GM23248 (cell line): ENCODE measurements at regions not wholly inside any gene's neighbourhood (a gene's known extent, or its start where the extent isn't known, plus 50 kb on each side); places are given as distances from the start of the nearest gene placed in this dataset.

Experiments
- DNase-seq: peaks from one replicate; pipeline ENCODE4 v3.0.0-alpha.2; 2015
- H2AFZ ChIP-seq: fragments of 200-600 bp; sonication (generic); 2 replicates; pipeline ENCODE4 v1.6.1; 2016; ENCODE audit warnings: antibody characterized with exemption
- H3F3A ChIP-seq: fragments of 200-600 bp; sonication (generic); 2 replicates; pipeline ENCODE4 v1.6.1; 2016; ENCODE audit warnings: mild to moderate bottlenecking, antibody characterized with exemption, mixed run types; ENCODE audit not compliant: insufficient read depth
- H3K27ac ChIP-seq: fragments of 200-600 bp; sonication (generic); 2 replicates; pipeline ENCODE4 v1.5.1; 2016; ENCODE audit warnings: mild to moderate bottlenecking
- H3K27me3 ChIP-seq: fragments of 200-600 bp; sonication (generic); replicated peaks from 2 replicates; pipeline ENCODE4 v1.6.1; 2016; ENCODE audit warnings: mild to moderate bottlenecking; ENCODE audit not compliant: insufficient read depth
- H3K36me3 ChIP-seq: fragments of 200-600 bp; sonication (generic); 2 replicates; pipeline ENCODE4 v1.6.1; 2016; ENCODE audit warnings: low read depth, mild to moderate bottlenecking
- H3K4me1 ChIP-seq: fragments of 200-600 bp; sonication (generic); 2 replicates; pipeline ENCODE4 v1.6.1; 2016; ENCODE audit warnings: mild to moderate bottlenecking; ENCODE audit not compliant: insufficient read depth
- H3K4me2 ChIP-seq: fragments of 200-600 bp; sonication (generic); one replicate; pipeline ENCODE4 v1.6.1; 2016; ENCODE audit warnings: mild to moderate bottlenecking; ENCODE audit not compliant: unreplicated experiment
- H3K4me3 ChIP-seq: fragments of 200-600 bp; sonication (generic); 2 replicates; pipeline ENCODE4 v1.5.1; 2016; ENCODE audit warnings: mild to moderate bottlenecking
- H3K79me2 ChIP-seq: fragments of 200-600 bp; sonication (generic); 2 replicates; pipeline ENCODE4 v1.6.1; 2016; ENCODE audit warnings: mild to moderate bottlenecking; ENCODE audit not compliant: insufficient read depth
- H3K9ac ChIP-seq: fragments of 200-600 bp; sonication (generic); 2 replicates; pipeline ENCODE4 v1.6.1; 2016; ENCODE audit warnings: mild to moderate bottlenecking
- H3K9me2 ChIP-seq: fragments of 200-600 bp; sonication (generic); 2 replicates; pipeline ENCODE4 v1.6.1; 2016; ENCODE audit warnings: mixed run types, mild to moderate bottlenecking, moderate library complexity; ENCODE audit not compliant: insufficient read depth
- H3K9me3 ChIP-seq: fragments of 200-600 bp; sonication (generic); one replicate; pipeline ENCODE4 v1.6.1; 2017; ENCODE audit warnings: low read depth
- H4K20me1 ChIP-seq: fragments of 200-600 bp; sonication (generic); 2 replicates; pipeline ENCODE4 v1.6.0; 2016; ENCODE audit not compliant: insufficient read depth
- EZH2 ChIP-seq: fragments of 200-600 bp; sonication (generic); IDR thresholded peaks from 2 replicates; pipeline ENCODE4 v1.6.1; 2018; ENCODE audit warnings: antibody characterized with exemption, mild to moderate bottlenecking; ENCODE audit not compliant: insufficient read depth, poor library complexity, severe bottlenecking
- EZH2phosphoT487 ChIP-seq: fragments of 200-600 bp; sonication (generic); IDR thresholded peaks from 2 replicates; pipeline ENCODE4 v1.6.1; 2018; ENCODE audit warnings: antibody characterized with exemption, moderate library complexity, mild to moderate bottlenecking, low read depth; ENCODE audit not compliant: insufficient read depth
- WGBS, 2 experiments: methylation state at CpG; one replicate each; pipeline ENCODE4 v1.1.6; 2015 to 2017; ENCODE audit warnings: low lambda C conversion rate in 2 of 2, low coverage in 1 of 2; ENCODE audit errors: missing lambda C conversion rate in 2 of 2; 5-methylcytosine and 5-hydroxymethylcytosine counted together
- in situ Hi-C: fragments of 300-500 bp; cut with MboI; formaldehyde crosslinking; loops from 2 replicates; pipeline ENCODE4 v1.15.0; 2020

DNA sequence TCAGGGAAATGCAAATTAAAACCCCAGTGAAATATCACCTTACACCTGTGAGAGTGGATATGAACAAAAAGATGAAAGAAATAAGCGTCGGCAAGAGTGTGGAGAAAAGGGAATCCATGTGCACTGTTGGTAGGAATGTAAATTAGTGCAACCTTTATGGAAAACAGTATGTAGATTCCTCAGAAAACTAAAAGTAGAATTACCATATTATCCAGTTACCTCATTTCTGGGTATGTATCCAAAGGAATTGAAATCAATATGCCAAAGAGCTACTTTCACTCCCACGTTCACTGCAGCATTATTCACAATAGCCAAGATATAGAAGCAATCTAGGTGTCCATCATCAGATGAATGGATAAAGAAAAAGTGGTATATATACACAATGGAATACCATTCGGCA is 246.0 kb upstream of the ARHGAP20 start:
- WGBS, 2 experiments: 73 to 78% methylated on average over 4 of the region's 4 CpGs
- no peak overlapping the region for H3K4me2 ChIP-seq
- H3K27me3 ChIP-seq: no peaks in the 10 kb centered on the region
- H3K79me2 ChIP-seq: no peaks in the 10 kb centered on the region
- no peak overlapping the region for H2AFZ ChIP-seq
- no peak for DNase-seq
- no peaks in the 10 kb centered on the region for H3K9me2 ChIP-seq
- no peaks in the 10 kb centered on the region for H3K9me3 ChIP-seq
- no peak overlapping the region for H3K9ac ChIP-seq
- no peaks in the 10 kb centered on the region for H4K20me1 ChIP-seq
- no peaks in the 10 kb centered on the region for H3K4me1 ChIP-seq
- H3K36me3 ChIP-seq: no peaks in the 10 kb centered on the region
- no peaks in the 10 kb centered on the region for H3F3A ChIP-seq
- in situ Hi-C loops: no loop called here
- no peak for TF ChIP-seq EZH2phosphoT487
- TF ChIP-seq EZH2: no peak
- no peak overlapping the region for H3K4me3 ChIP-seq
- no peak overlapping the region for H3K27ac ChIP-seq

DNA sequence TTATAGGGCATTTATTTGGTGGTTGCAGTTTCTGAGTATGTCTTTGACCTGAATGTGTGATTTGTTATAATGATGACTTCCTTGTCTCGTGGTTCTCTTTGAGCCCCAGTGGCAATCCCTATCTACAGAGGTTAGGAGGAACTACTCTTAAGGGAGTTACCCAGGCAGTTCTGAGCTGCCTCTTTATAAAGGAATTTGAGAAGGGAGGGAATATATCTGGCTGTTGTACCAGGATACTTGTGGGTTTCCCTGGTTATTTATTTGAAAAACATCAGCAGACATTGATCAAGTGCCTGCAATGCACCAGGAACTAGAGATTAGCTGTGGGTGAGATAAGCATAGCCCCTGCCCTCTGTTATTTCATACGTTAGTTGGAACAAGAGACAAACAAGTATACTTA is 243.5 kb upstream of the ARHGAP20 start:
- Histone ChIP-seq H3K27me3 (no peaks in the 10 kb centered on the region), H2AFZ (no peak overlapping the region), H3F3A (no peaks in the 10 kb centered on the region), H3K79me2 (no peaks in the 10 kb centered on the region), H3K4me3 (no peak overlapping the region), H3K4me1 (no peaks in the 10 kb centered on the region), H3K4me2 (no peak overlapping the region), H3K27ac (no peak overlapping the region), H3K9me2 (no peaks in the 10 kb centered on the region), H3K9me3 (no peaks in the 10 kb centered on the region), H3K36me3 (no peaks in the 10 kb centered on the region), H4K20me1 (no peaks in the 10 kb centered on the region), H3K9ac (no peak overlapping the region)
- no peak for DNase-seq
- no peak for TF ChIP-seq EZH2
- TF ChIP-seq EZH2phosphoT487: no peak
- WGBS, 2 experiments: 70 to 74% methylated on average over 2 of the region's 2 CpGs
- in situ Hi-C loops: no loop called here

DNA sequence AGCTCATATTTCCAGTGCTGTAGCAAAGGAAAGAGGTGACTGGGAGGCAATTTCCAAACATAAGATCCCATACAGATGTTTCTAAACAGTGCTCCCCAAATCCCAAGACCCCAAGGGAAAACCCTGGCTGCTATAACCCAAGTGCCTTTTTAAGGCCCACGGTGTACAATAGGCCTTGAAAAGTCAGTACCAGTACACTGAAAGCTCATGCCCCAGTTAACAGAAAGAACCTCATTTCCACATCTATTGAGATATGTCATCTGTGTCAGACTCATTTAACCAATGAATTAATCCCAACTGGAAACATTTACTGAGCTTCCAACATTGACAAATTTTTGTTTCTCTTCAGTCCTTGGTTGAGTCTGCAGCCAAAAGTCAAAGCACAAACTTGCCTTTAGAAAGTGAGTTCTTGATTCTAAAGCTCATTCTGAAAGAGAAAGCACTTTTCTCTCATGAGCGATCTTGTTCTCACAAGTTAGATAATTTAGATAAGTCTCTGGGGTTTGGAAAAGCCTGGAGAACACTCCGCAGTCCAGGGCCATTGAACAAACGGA is 239.8 kb upstream of the ARHGAP20 start:
- Histone ChIP-seq H3K79me2 (no peaks in the 10 kb centered on the region), H3K4me2 (no peak overlapping the region), H4K20me1 (no peaks in the 10 kb centered on the region), H2AFZ (no peak overlapping the region), H3K27ac (no peak overlapping the region), H3K9ac (no peak overlapping the region), H3K4me1 (no peaks in the 10 kb centered on the region), H3K4me3 (no peak overlapping the region), H3F3A (no peaks in the 10 kb centered on the region), H3K27me3 (no peaks in the 10 kb centered on the region), H3K9me2 (no peaks in the 10 kb centered on the region), H3K36me3 (no peaks in the 10 kb centered on the region), H3K9me3 (no peaks in the 10 kb centered on the region)
- TF ChIP-seq EZH2phosphoT487: no peak
- TF ChIP-seq EZH2: no peak
- in situ Hi-C loops: no loop called here
- DNase-seq: no peak
- whole genome bisulfite sequencing, 2 experiments: 67 to 70% methylated on average over 4 of the region's 4 CpGs

DNA sequence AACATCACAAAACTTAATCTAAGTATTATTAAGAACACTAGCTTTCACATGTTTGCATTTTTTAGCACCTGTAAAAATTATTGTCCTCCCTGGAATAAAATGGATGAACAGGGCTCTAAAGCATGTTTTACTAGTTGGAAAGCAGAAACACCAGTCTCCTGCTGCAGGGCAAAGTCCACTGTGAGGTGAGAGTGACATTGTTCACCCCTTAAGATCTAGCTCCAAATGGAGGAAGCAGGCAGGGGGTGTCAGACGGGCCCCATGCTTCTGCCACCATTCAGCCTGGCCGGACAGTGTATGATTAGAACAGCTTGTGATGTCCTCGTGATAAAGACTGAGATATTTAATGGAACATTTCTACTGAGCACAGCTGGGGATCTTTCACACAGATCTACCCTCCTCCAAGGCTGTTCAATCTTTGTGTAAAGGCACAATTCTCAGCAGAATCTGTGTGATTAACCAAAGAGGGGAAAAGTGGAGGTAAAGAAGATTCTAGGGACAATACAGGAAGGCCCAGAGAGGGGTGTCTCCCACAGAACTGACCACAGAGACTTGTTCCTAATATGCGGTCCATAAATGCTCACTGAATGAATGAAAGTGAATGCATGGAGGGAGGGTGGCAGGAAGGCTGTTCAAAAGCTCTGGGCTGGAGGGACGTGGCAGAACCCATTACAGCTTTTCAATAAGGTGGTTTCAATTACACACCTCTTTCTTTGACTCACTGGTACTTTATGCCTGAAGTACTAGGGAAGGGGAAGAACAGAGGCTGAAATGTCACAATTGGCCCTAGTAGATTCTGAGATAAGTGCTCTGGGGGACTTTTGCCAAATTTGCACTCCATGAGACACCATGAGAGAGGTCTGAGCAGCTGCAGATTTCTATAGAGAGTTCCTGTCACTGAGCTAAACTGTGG is 239.1 kb upstream of the ARHGAP20 start:
- DNase-seq: no peak
- Histone ChIP-seq H3K9ac (no peak overlapping the region), H3K4me3 (no peak overlapping the region), H3F3A (no peaks in the 10 kb centered on the region), H3K4me2 (no peak overlapping the region), H3K27ac (no peak overlapping the region), H2AFZ (no peak overlapping the region), H3K27me3 (no peaks in the 10 kb centered on the region), H3K79me2 (no peaks in the 10 kb centered on the region), H3K4me1 (no peaks in the 10 kb centered on the region), H4K20me1 (no peaks in the 10 kb centered on the region), H3K9me3 (no peaks in the 10 kb centered on the region), H3K36me3 (no peaks in the 10 kb centered on the region), H3K9me2 (no peaks in the 10 kb centered on the region)
- WGBS, 2 experiments: 78 to 79% methylated on average over 5 of the region's 5 CpGs
- in situ Hi-C loops: no loop called here
- no peak for TF ChIP-seq EZH2
- no peak for TF ChIP-seq EZH2phosphoT487
